HG03558 (cell line): ENCODE measurements at regions not wholly inside any gene's neighbourhood (a gene's known extent, or its start where the extent isn't known, plus 50 kb on each side); places are given as distances from the start of the nearest gene placed in this dataset.
"Not testable (repeated sequence)": the region's sequence is repeated elsewhere in the genome, so short reads cannot be mapped to it uniquely, and the experiment has no call there.

ENCODE experiments used
- ATAC-seq: cut with Tn5 transposase; IDR thresholded peaks from one replicate; pipeline ENCODE4 v1.9.1; 2021; ENCODE audit warnings: moderate number of reproducible peaks; ENCODE audit not compliant: unreplicated experiment; ENCODE audit errors: extremely low read depth

- ATAC-seq: no peak
Measured at GRCh38 chr6:141212296-141212695, 920.4 kb upstream of the GJE1 start.

GRCh38 chr6:141211845-141212244 lies 920.9 kb upstream of the GJE1 start:
- ATAC-seq: no peak

- no peak for ATAC-seq
Measured at GRCh38 chr6:141210901-141211300, 921.8 kb upstream of the GJE1 start.

GRCh38 chr6:141209890-141210289 lies 922.8 kb upstream of the GJE1 start:
- ATAC-seq: no peak

- ATAC-seq: no peak
Measured at GRCh38 chr6:141208101-141208500, 924.6 kb upstream of the GJE1 start.

GRCh38 chr6:141203902-141204575 lies 928.7 kb upstream of the GJE1 start:
- no peak for ATAC-seq

GRCh38 chr6:141202626-141203025 lies 930.1 kb upstream of the GJE1 start:
- ATAC-seq: no peak

- ATAC-seq: no peak
Measured at GRCh38 chr6:141199074-141199473, 933.7 kb upstream of the GJE1 start.

GRCh38 chr6:141195251-141195832 lies 937.4 kb upstream of the GJE1 start:
- ATAC-seq: no peak

GRCh38 chr6:141183368-141183767 lies 949.4 kb upstream of the GJE1 start:
- ATAC-seq: no peak

- not testable (repeated sequence) for ATAC-seq
Measured at GRCh38 chr6:141175458-141175857, 957.3 kb upstream of the GJE1 start.

GRCh38 chr6:141174932-141175331 lies 957.8 kb upstream of the GJE1 start:
- ATAC-seq: no peak

- no peak for ATAC-seq
Measured at GRCh38 chr6:141173529-141173928, 959.2 kb upstream of the GJE1 start.

- ATAC-seq: no peak
Measured at GRCh38 chr6:141169419-141169818, 963.3 kb upstream of the GJE1 start.

- no peak for ATAC-seq
Measured at GRCh38 chr6:141167945-141168344, 964.8 kb upstream of the GJE1 start.

GRCh38 chr6:141165002-141165665 lies 967.6 kb upstream of the GJE1 start:
- ATAC-seq: no peak

GRCh38 chr6:141164042-141164743 lies 968.5 kb upstream of the GJE1 start:
- no peak for ATAC-seq

- ATAC-seq: no peak
Measured at GRCh38 chr6:141163107-141163506, 969.6 kb upstream of the GJE1 start.

- ATAC-seq: no peak
Measured at GRCh38 chr6:141158740-141159139, 974.0 kb upstream of the GJE1 start.

- no peak for ATAC-seq
Measured at GRCh38 chr6:141153563-141153962, 979.2 kb upstream of the GJE1 start.

GRCh38 chr6:141152951-141153350 lies 979.8 kb upstream of the GJE1 start:
- no peak for ATAC-seq
